Progenitor cell of endocrine pancreas (in vitro differentiated cells): ENCODE measurements at regions not wholly inside any gene's neighbourhood (a gene's known extent, or its start where the extent isn't known, plus 50 kb on each side); places are given as distances from the start of the nearest gene placed in this dataset.

ENCODE experiments used
- DNase-seq: peaks from one replicate; pipeline ENCODE4 v3.0.0; 2021; ENCODE audit warnings: low spot score; ENCODE audit not compliant: unreplicated experiment
- H3K27ac Mint-ChIP-seq: 2 replicates; pipeline ENCODE4 v1.8.0; 2021; ENCODE audit warnings: mild to moderate bottlenecking, moderate library complexity, mixed read lengths
- H3K27me3 Mint-ChIP-seq: 2 replicates; pipeline ENCODE4 v1.8.0; 2021; ENCODE audit warnings: mixed read lengths
- H3K36me3 Mint-ChIP-seq: 2 replicates; pipeline ENCODE4 v1.8.0; 2022; ENCODE audit warnings: mixed read lengths; ENCODE audit not compliant: insufficient read depth
- H3K4me1 Mint-ChIP-seq: 2 replicates; pipeline ENCODE4 v1.8.0; 2021; ENCODE audit warnings: low read depth, mixed read lengths
- H3K4me3 Mint-ChIP-seq: 2 replicates; pipeline ENCODE4 v1.8.0; 2021; ENCODE audit warnings: low read depth, mild to moderate bottlenecking, moderate library complexity, mixed read lengths
- H3K9me3 Mint-ChIP-seq: 2 replicates; pipeline ENCODE4 v1.8.0; 2021; ENCODE audit warnings: low read depth, mixed read lengths
- TF ChIP-seq, protein P1 (sequence below): fragments of 200-600 bp; sonication (generic); IDR thresholded peaks from one replicate; pipeline ENCODE4 v1.5.0; 2021; ENCODE audit warnings: antibody characterized with exemption, mild to moderate bottlenecking; ENCODE audit not compliant: unreplicated experiment

DNA sequence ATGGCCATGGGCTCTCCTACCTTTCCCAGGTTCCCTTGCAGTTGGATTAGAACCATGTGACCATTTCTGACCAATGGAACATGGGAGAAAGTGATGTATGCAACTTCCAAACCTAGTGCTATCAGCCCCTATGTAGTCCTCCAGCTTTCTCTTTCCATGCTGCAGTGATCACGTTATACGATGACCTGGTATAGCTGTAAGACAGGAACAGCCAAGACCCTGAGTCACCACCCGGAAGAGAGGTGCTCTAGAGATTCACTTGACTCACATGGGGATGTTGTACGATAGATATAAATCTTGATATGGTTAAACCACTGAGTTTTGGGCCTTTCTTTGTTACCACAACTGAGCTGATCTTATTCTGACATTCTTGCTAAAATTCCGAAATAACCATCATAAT is 65.1 kb downstream of the NOG start:
- H3K27me3 Mint-ChIP-seq = peaks cover 31% of the 10 kb centered on the region
- H3K4me3 Mint-ChIP-seq = no peak overlapping the region
- no peaks in the 10 kb centered on the region for H3K9me3 Mint-ChIP-seq
- H3K4me1 Mint-ChIP-seq = peaks cover 3% of the 10 kb centered on the region
- TF ChIP-seq, protein P1, sequence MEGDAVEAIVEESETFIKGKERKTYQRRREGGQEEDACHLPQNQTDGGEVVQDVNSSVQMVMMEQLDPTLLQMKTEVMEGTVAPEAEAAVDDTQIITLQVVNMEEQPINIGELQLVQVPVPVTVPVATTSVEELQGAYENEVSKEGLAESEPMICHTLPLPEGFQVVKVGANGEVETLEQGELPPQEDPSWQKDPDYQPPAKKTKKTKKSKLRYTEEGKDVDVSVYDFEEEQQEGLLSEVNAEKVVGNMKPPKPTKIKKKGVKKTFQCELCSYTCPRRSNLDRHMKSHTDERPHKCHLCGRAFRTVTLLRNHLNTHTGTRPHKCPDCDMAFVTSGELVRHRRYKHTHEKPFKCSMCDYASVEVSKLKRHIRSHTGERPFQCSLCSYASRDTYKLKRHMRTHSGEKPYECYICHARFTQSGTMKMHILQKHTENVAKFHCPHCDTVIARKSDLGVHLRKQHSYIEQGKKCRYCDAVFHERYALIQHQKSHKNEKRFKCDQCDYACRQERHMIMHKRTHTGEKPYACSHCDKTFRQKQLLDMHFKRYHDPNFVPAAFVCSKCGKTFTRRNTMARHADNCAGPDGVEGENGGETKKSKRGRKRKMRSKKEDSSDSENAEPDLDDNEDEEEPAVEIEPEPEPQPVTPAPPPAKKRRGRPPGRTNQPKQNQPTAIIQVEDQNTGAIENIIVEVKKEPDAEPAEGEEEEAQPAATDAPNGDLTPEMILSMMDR = no peak
- H3K36me3 Mint-ChIP-seq = no peaks in the 10 kb centered on the region
- H3K27ac Mint-ChIP-seq = no peak overlapping the region
- no peak for DNase-seq

DNA sequence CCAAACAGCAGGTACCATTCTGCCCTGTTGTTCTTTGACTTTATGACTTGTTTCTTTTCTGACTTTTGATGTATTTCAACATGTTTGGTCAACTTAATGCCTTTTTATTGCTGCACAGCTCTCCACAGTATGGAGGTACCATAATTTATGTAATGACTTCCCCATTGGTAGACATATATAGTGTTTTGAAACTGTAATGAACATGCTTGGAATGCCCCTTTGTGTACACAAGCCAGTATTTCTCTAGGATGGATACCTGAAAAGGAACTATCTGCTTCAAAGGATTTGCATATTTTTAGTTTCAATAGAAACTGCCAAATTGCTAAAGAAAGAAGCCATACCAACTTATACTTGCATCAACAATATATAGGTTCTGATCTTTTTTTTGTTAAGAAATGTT is 66.1 kb downstream of the NOG start:
- TF ChIP-seq, protein P1 = no peak
- H3K4me3 Mint-ChIP-seq = no peak overlapping the region
- no peak overlapping the region for H3K27ac Mint-ChIP-seq
- H3K4me1 Mint-ChIP-seq = peaks cover 3% of the 10 kb centered on the region
- H3K36me3 Mint-ChIP-seq = no peaks in the 10 kb centered on the region
- H3K9me3 Mint-ChIP-seq = no peaks in the 10 kb centered on the region
- peaks cover 36% of the 10 kb centered on the region for H3K27me3 Mint-ChIP-seq
- no peak for DNase-seq

DNA sequence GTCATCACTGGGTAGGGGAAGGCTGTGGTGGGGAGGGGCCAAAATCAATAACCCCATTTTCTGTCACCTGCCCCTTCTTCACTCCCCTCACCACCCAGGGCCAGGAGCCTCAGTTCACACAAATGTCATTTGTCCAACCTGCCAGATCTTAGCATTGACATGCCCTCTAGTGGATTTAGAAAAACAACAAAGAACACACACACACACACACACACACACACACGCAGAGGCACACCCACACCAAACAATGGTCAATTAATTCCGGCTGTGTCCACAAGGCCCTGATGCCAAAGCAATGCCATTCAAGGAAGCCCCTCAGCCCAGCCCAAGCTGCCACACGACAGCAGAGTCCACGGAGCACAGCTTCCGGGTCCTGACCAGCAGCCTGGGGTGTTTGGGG is 68.4 kb downstream of the NOG start:
- TF ChIP-seq, protein P1 = no peak
- H3K27ac Mint-ChIP-seq = no peak overlapping the region
- H3K4me3 Mint-ChIP-seq = no peak overlapping the region
- H3K9me3 Mint-ChIP-seq = no peaks in the 10 kb centered on the region
- H3K36me3 Mint-ChIP-seq = no peaks in the 10 kb centered on the region
- H3K4me1 Mint-ChIP-seq = peaks cover 3% of the 10 kb centered on the region
- DNase-seq = no peak
- H3K27me3 Mint-ChIP-seq = peaks cover 26% of the 10 kb centered on the region

DNA sequence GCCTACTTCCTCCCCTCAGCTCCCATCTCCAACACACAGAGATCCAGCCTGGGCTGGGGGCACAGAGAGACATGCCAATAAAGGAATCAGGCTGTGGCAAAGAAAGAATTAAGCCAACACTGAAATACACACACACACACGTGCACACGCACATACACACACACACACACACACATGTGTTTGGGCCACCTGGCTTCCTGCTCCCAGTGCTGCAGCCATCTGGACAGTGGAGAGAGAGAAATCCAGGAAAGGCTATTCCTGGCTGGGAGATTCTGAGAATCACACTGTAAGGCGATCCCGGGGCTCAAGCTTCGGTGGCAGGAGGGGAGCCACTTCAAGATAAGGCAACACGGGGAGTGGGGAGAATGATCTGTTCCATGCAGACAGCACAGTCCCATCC is 72.4 kb downstream of the NOG start:
- no peak for DNase-seq
- no peaks in the 10 kb centered on the region for H3K4me1 Mint-ChIP-seq
- no peak overlapping the region for H3K27ac Mint-ChIP-seq

DNA sequence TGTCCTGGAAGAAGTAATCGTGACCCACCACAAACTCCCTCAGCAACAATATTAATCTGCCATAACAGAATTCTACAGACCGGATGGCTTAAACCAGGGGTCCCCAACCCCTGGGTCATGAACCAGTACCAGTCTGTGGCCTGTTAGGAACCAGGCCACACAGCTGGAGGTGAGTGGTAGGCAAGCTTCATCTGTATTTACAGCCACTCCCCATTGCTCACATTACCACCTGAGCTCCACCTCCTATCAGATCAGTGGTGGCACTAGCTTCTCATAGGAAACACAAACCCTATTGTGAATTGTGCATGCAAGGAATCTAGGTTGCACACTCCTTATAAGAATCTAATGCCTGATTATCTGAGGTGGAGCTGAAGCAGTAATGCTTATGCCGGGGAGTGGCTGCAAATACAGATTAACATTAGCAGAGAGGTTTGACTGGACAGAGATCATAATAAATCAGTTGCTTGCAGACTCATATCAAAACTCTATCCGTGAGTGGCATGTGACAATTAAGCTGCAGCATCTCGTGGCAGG is 74.5 kb downstream of the NOG start:
- TF ChIP-seq, protein P1 = no peak
- H3K9me3 Mint-ChIP-seq = no peaks in the 10 kb centered on the region
- H3K4me1 Mint-ChIP-seq = no peaks in the 10 kb centered on the region
- DNase-seq = no peak
- H3K4me3 Mint-ChIP-seq = no peak overlapping the region
- H3K27ac Mint-ChIP-seq = no peak overlapping the region
- no peaks in the 10 kb centered on the region for H3K36me3 Mint-ChIP-seq
- H3K27me3 Mint-ChIP-seq = peaks cover 29% of the 10 kb centered on the region

More for the DNA sequence above, 72.4 kb downstream of the NOG start:
- H3K9me3 Mint-ChIP-seq = no peaks in the 10 kb centered on the region
- H3K4me3 Mint-ChIP-seq = no peak overlapping the region
- peaks cover 24% of the 10 kb centered on the region for H3K27me3 Mint-ChIP-seq
- H3K36me3 Mint-ChIP-seq = no peaks in the 10 kb centered on the region
- TF ChIP-seq, protein P1 = no peak
